Activated B cell treated with CpG ODN at 0.5 μM for 24 hours (primary cell): ENCODE measurements at regions not wholly inside any gene's neighbourhood (a gene's known extent, or its start where the extent isn't known, plus 50 kb on each side); places are given as distances from the start of the nearest gene placed in this dataset.

Source experiments
- ATAC-seq: fragments of 200-7000 bp; cut with Tn5 transposase; one replicate; pipeline ENCODE4 v1.10.0; 2021; ENCODE audit warnings: low read depth, mild to moderate bottlenecking, moderate library complexity
- CTCF ChIA-PET: fragments of 350-600 bp; sonication (Branson Sonifier 250); formaldehyde crosslinking; loops from one replicate; lab custom pipeline; 2021; ENCODE audit warnings: antibody characterized with exemption; lab: Charles Lee
- POLR2A ChIA-PET: fragments of 350-600 bp; sonication (Branson Sonifier 250); formaldehyde crosslinking; loops from one replicate; lab custom pipeline; 2021; ENCODE audit warnings: antibody characterized with exemption; lab: Charles Lee
- DNase-seq: peaks from one replicate; pipeline ENCODE4 v3.0.0; 2022
- H3K27ac Mint-ChIP-seq: one replicate; pipeline ENCODE4 v1.8.0; 2020; ENCODE audit warnings: mixed read lengths
- H3K27me3 Mint-ChIP-seq: one replicate; pipeline ENCODE4 v1.8.0; 2021; ENCODE audit warnings: mixed read lengths
- H3K36me3 Mint-ChIP-seq: one replicate; pipeline ENCODE4 v1.8.0; 2021; ENCODE audit warnings: low read depth, mixed read lengths
- H3K4me1 Mint-ChIP-seq: one replicate; pipeline ENCODE4 v1.8.0; 2021; ENCODE audit warnings: mixed read lengths
- H3K4me3 Mint-ChIP-seq: one replicate; pipeline ENCODE4 v1.8.0; 2020; ENCODE audit warnings: mild to moderate bottlenecking, mixed read lengths
- H3K9me3 Mint-ChIP-seq: one replicate; pipeline ENCODE4 v1.8.0; 2020; ENCODE audit warnings: mixed read lengths
- intact Hi-C: fragments of 100-400 bp; cut with micrococcal nuclease; formaldehyde crosslinking; loops from one replicate; pipeline ENCODE4 v1.15.1; 2024
- TF ChIP-seq, protein P1 (sequence below): fragments of 200-600 bp; IDR thresholded peaks from one replicate; pipeline ENCODE4 v1.8.0; 2022; ENCODE audit warnings: antibody characterized with exemption, mild to moderate bottlenecking

DNA sequence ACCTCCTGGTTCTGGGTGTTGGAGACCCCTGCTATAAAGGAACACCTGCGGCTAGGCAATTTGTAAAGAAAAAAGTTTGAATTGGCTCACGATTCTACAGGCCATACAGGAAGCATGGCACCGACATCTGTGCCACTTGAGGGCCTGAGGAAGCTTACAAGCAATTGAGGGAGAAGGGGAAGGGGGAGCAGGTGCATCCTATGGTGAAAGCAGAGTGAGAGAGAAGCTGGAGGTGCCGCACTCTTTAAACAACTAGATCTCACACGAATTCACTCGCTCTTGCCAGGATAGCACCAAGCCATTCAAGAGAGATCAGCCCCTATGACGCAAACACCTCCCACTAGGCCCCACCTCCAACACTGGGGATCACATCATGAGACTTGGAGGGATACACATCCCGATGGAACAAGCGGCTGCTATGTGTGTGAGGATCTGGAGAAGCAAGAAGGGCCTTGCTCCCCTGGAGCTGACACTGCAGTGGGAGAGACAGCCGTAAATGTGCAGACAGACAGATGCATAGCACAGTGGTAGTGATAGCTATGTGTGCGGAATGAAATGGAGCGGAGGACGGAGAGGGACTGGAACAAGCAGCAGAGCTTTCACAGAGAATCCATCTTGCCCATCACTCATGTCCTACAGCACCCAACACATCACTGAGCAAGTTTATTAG, 60.7 kb upstream of the HELT start:
- intact Hi-C loops: no loop called here
- H3K36me3 Mint-ChIP-seq: no peaks in the 10 kb centered on the region
- H3K4me1 Mint-ChIP-seq: no peaks in the 10 kb centered on the region
- H3K27ac Mint-ChIP-seq: no peak overlapping the region
- TF ChIP-seq, protein P1, sequence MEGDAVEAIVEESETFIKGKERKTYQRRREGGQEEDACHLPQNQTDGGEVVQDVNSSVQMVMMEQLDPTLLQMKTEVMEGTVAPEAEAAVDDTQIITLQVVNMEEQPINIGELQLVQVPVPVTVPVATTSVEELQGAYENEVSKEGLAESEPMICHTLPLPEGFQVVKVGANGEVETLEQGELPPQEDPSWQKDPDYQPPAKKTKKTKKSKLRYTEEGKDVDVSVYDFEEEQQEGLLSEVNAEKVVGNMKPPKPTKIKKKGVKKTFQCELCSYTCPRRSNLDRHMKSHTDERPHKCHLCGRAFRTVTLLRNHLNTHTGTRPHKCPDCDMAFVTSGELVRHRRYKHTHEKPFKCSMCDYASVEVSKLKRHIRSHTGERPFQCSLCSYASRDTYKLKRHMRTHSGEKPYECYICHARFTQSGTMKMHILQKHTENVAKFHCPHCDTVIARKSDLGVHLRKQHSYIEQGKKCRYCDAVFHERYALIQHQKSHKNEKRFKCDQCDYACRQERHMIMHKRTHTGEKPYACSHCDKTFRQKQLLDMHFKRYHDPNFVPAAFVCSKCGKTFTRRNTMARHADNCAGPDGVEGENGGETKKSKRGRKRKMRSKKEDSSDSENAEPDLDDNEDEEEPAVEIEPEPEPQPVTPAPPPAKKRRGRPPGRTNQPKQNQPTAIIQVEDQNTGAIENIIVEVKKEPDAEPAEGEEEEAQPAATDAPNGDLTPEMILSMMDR: no peak
- H3K27me3 Mint-ChIP-seq: peaks cover 12% of the 10 kb centered on the region
- DNase-seq: no peak
- no peak overlapping the region for H3K4me3 Mint-ChIP-seq
- ATAC-seq: no peak
- ChIA-PET POLR2A (no interaction called here), CTCF (interaction anchor here (2.0 kb wide), 1 partner anchor 212 kb away, joined by 6 read pairs; no protein-coding TSS in a partner anchor)
- no peaks in the 10 kb centered on the region for H3K9me3 Mint-ChIP-seq

DNA sequence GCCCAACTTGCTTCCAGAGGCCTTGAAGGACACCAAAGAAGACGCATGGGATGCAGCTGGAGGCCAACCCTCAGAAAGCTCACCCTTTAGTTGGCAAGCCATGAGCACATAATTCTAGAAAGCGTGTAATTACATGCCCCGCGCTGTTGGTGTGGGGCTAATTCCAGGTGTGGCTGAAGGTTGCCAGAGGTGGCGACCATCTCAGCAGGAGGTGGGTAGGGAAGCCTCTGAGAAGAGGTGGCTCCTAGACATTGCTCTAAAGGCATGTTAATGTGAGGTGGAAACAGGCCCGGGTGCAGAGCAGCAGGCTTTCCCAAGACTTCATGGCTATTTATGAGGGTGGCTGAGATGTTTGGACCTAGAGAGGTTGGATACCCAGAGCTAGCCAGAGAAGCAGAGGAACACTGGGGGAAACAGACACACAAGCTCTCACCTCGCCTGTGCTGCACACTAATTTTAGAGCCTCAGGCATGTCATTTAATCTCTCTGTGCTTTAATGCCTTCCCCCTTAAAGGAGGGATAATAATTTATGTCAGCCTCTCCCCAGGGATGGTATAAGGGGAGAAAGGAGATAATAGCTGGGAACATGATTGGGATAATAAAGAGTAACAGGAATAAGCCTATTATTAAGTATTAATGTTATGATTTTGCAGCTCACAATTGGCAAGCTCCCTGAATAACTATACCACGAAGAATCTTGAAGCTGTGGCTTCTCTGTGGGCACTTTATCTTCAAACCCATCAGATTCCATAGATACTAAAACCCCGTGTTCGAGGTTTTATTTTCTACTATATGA, 60.0 kb upstream of the HELT start:
- CTCF ChIA-PET: interaction anchor here (2.0 kb wide), 1 partner anchor 213 kb away, joined by 6 read pairs; no protein-coding TSS in a partner anchor
- no peak overlapping the region for H3K27ac Mint-ChIP-seq
- intact Hi-C loops: no loop called here
- ATAC-seq (no peak), DNase-seq (no peak)
- H3K4me1 Mint-ChIP-seq: no peaks in the 10 kb centered on the region
- POLR2A ChIA-PET: no interaction called here
- no peak overlapping the region for H3K4me3 Mint-ChIP-seq
- no peaks in the 10 kb centered on the region for H3K9me3 Mint-ChIP-seq
- TF ChIP-seq, protein P1: no peak
- no peaks in the 10 kb centered on the region for H3K36me3 Mint-ChIP-seq
- H3K27me3 Mint-ChIP-seq: peaks cover 11% of the 10 kb centered on the region

- DNase-seq (no peak), ATAC-seq (no peak)
- H3K27me3 Mint-ChIP-seq: peaks cover 7% of the 10 kb centered on the region
- no peaks in the 10 kb centered on the region for H3K9me3 Mint-ChIP-seq
- intact Hi-C loops: no loop called here
- TF ChIP-seq, protein P1: no peak
- no peak overlapping the region for H3K4me3 Mint-ChIP-seq
- POLR2A ChIA-PET: no interaction called here
- no peak overlapping the region for H3K27ac Mint-ChIP-seq
- H3K4me1 Mint-ChIP-seq: no peaks in the 10 kb centered on the region
- CTCF ChIA-PET: interaction anchor here (2.0 kb wide), 1 partner anchor 214 kb away, joined by 6 read pairs; no protein-coding TSS in a partner anchor
- H3K36me3 Mint-ChIP-seq: no peaks in the 10 kb centered on the region
These were observed 59.4 kb upstream of the HELT start for GRCh38 chr4:184958923-184959210.

GRCh38 chr4:184959309-184959708, 59.0 kb upstream of the HELT start:
- Mint-ChIP-seq H3K4me3 (no peak overlapping the region), H3K9me3 (no peaks in the 10 kb centered on the region), H3K36me3 (no peaks in the 10 kb centered on the region), H3K27me3 (peaks cover 2% of the 10 kb centered on the region), H3K27ac (no peak overlapping the region), H3K4me1 (no peaks in the 10 kb centered on the region)
- POLR2A ChIA-PET: no interaction called here
- TF ChIP-seq, protein P1: no peak
- ATAC-seq (no peak), DNase-seq (no peak)
- intact Hi-C loops: no loop called here
- CTCF ChIA-PET: interaction anchor here (2.0 kb wide), 1 partner anchor 214 kb away, joined by 6 read pairs; no protein-coding TSS in a partner anchor

GRCh38 chr4:184959786-184960185, 58.5 kb upstream of the HELT start:
- Mint-ChIP-seq H3K4me3 (no peak overlapping the region), H3K4me1 (peaks cover 2% of the 10 kb centered on the region), H3K36me3 (no peaks in the 10 kb centered on the region), H3K9me3 (peaks cover under 1% of the 10 kb centered on the region), H3K27ac (no peak overlapping the region), H3K27me3 (no peaks in the 10 kb centered on the region)
- no peak for ATAC-seq
- CTCF ChIA-PET: interaction anchor here (2.0 kb wide), 1 partner anchor 214 kb away, joined by 6 read pairs; no protein-coding TSS in a partner anchor
- TF ChIP-seq, protein P1: no peak
- POLR2A ChIA-PET: no interaction called here
- intact Hi-C loops: loop anchor here (5.0 kb wide), 1 partner anchor 212 kb away; no protein-coding TSS in a partner anchor
- no peak for DNase-seq
